ENCODE measurements at regions not wholly inside any gene's neighbourhood (a gene's known extent, or its start where the extent isn't known, plus 50 kb on each side); places are given as distances from the start of the nearest gene placed in this dataset.

- no peak for TF ChIP-seq CTCF (IDR thresholded peaks at IDR 0.05)
- no peak for TF ChIP-seq POLR2A (IDR thresholded peaks at IDR 0.05)
Observed at GRCh38 chr11:115792903-115793302, 288.7 kb upstream of the CADM1 start.

Measured in esophagus squamous epithelium (tissue), 4 donors.